Astrocyte (in vitro differentiated cells and primary cell): ENCODE measurements at regions not wholly inside any gene's neighbourhood (a gene's known extent, or its start where the extent isn't known, plus 50 kb on each side); places are given as distances from the start of the nearest gene placed in this dataset.

ENCODE experiments used
- DNase-seq: peaks from one replicate; pipeline ENCODE4 v3.0.0-alpha.2; 2010; ENCODE audit warnings: low read depth
- FAIRE-seq: peaks from 2 replicates; lab custom pipeline; 2011; peaks lifted over from hg19 to GRCh38; lab: Jason Lieb, UNC
- H2AFZ ChIP-seq: 2 replicates; pipeline ENCODE4 v1.6.0; 2012; ENCODE audit warnings: low read depth, low read length, inconsistent platforms
- H3K27ac ChIP-seq: 2 replicates; pipeline ENCODE4 v1.5.1; 2011; ENCODE audit warnings: low read depth, low read length, inconsistent platforms
- H3K27me3 ChIP-seq: 2 replicates; pipeline ENCODE4 v1.6.0; 2011; ENCODE audit warnings: low read length, inconsistent platforms; ENCODE audit not compliant: insufficient read depth
- H3K36me3 ChIP-seq: 2 replicates; pipeline ENCODE4 v1.5.1; 2011; ENCODE audit warnings: low read length, inconsistent platforms; ENCODE audit not compliant: insufficient read depth
- H3K4me1 ChIP-seq: 2 replicates; pipeline ENCODE4 v1.5.1; 2011; ENCODE audit warnings: low read length, inconsistent platforms; ENCODE audit not compliant: insufficient read depth
- H3K4me2 ChIP-seq: 2 replicates; pipeline ENCODE4 v1.6.0; 2012; ENCODE audit warnings: low read length, inconsistent platforms
- H3K4me3 ChIP-seq: 2 replicates; pipeline ENCODE4 v1.5.1; 2011; ENCODE audit warnings: low read depth, mild to moderate bottlenecking, low read length, inconsistent platforms; ENCODE audit not compliant: insufficient read depth
- H3K79me2 ChIP-seq: 2 replicates; pipeline ENCODE4 v1.6.0; 2012; ENCODE audit warnings: mild to moderate bottlenecking, low read length, inconsistent platforms; ENCODE audit not compliant: insufficient read depth
- H3K9ac ChIP-seq: 2 replicates; pipeline ENCODE4 v1.6.0; 2012; ENCODE audit warnings: mild to moderate bottlenecking, low read length, inconsistent platforms
- H3K9me3 ChIP-seq: 2 replicates; pipeline ENCODE4 v1.5.1; 2012; ENCODE audit warnings: low read depth, mild to moderate bottlenecking, low read length, inconsistent platforms; ENCODE audit not compliant: insufficient read depth
- H4K20me1 ChIP-seq: 2 replicates; pipeline ENCODE4 v1.6.0; 2012; ENCODE audit warnings: low read length, inconsistent platforms; ENCODE audit not compliant: insufficient read depth
- H3K27ac Mint-ChIP-seq: one replicate; pipeline ENCODE4 v1.8.0; 2021; ENCODE audit warnings: mild to moderate bottlenecking, mixed read lengths; ENCODE audit not compliant: unreplicated experiment
- H3K27me3 Mint-ChIP-seq: one replicate; pipeline ENCODE4 v1.8.0; 2021; ENCODE audit warnings: low read depth, mixed read lengths; ENCODE audit not compliant: unreplicated experiment
- H3K36me3 Mint-ChIP-seq: one replicate; pipeline ENCODE4 v1.8.0; 2021; ENCODE audit warnings: low read depth, mixed read lengths; ENCODE audit not compliant: unreplicated experiment
- H3K4me1 Mint-ChIP-seq: one replicate; pipeline ENCODE4 v1.8.0; 2021; ENCODE audit warnings: low read depth, mixed read lengths; ENCODE audit not compliant: unreplicated experiment
- H3K4me3 Mint-ChIP-seq: one replicate; pipeline ENCODE4 v1.8.0; 2021; ENCODE audit warnings: mild to moderate bottlenecking, moderate library complexity, mixed read lengths; ENCODE audit not compliant: unreplicated experiment
- H3K9me3 Mint-ChIP-seq: one replicate; pipeline ENCODE4 v1.8.0; 2021; ENCODE audit warnings: mild to moderate bottlenecking, mixed read lengths; ENCODE audit not compliant: unreplicated experiment
- EZH2 ChIP-seq: IDR thresholded peaks from 2 replicates; pipeline ENCODE4 v1.6.1; 2012; ENCODE audit warnings: mild to moderate bottlenecking, low read length, inconsistent platforms; ENCODE audit not compliant: insufficient read depth
- TF ChIP-seq, protein P1 (sequence below): IDR thresholded peaks from 2 replicates; pipeline ENCODE4 v1.5.1; 2011; ENCODE audit warnings: low read depth, mild to moderate bottlenecking, inconsistent platforms, low read length, moderate library complexity; ENCODE audit not compliant: insufficient read depth

DNA sequence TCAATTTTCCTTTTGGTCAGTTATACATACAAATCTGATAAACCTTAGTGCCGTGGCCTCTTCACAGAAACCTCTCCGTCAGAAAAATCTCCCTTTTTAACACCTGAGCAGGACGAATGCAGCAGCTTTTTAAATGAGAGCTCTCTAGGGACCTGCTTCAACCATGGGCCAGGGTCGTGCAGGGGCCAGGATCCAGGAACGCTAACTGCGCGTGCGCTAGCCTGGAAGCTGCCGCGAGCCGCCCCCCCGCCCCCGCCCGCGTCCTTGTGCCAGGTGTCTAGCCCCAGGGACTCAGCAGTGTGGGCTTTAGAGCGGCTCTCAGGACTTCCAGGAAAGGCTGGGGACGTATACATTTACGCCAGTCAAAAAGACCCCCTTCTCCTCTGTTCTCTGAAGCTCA lies 136.8 kb upstream of the FMN2 start:
- DNase-seq (no peak), FAIRE-seq (no peak)
- Histone ChIP-seq H4K20me1 (no peaks in the 10 kb centered on the region), H3K9me3 (no peaks in the 10 kb centered on the region), H2AFZ (no peak overlapping the region), H3K4me1 (no peaks in the 10 kb centered on the region), H3K9ac (no peak overlapping the region), H3K4me2 (no peak overlapping the region), H3K27me3 (no peaks in the 10 kb centered on the region), H3K79me2 (no peaks in the 10 kb centered on the region), H3K27ac (no peak overlapping the region), H3K4me3 (no peak overlapping the region), H3K36me3 (no peaks in the 10 kb centered on the region)
- Mint-ChIP-seq H3K36me3 (no peaks in the 10 kb centered on the region), H3K4me1 (no peaks in the 10 kb centered on the region), H3K9me3 (no peaks in the 10 kb centered on the region), H3K27me3 (peaks cover 3% of the 10 kb centered on the region), H3K27ac (no peak overlapping the region), H3K4me3 (no peak overlapping the region)
- TF ChIP-seq, protein P1, sequence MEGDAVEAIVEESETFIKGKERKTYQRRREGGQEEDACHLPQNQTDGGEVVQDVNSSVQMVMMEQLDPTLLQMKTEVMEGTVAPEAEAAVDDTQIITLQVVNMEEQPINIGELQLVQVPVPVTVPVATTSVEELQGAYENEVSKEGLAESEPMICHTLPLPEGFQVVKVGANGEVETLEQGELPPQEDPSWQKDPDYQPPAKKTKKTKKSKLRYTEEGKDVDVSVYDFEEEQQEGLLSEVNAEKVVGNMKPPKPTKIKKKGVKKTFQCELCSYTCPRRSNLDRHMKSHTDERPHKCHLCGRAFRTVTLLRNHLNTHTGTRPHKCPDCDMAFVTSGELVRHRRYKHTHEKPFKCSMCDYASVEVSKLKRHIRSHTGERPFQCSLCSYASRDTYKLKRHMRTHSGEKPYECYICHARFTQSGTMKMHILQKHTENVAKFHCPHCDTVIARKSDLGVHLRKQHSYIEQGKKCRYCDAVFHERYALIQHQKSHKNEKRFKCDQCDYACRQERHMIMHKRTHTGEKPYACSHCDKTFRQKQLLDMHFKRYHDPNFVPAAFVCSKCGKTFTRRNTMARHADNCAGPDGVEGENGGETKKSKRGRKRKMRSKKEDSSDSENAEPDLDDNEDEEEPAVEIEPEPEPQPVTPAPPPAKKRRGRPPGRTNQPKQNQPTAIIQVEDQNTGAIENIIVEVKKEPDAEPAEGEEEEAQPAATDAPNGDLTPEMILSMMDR, result no peak
- no peak for TF ChIP-seq EZH2

GRCh38 chr1:239955431-239955830 lies 136.3 kb upstream of the FMN2 start:
- Mint-ChIP-seq H3K36me3 (no peaks in the 10 kb centered on the region), H3K9me3 (peaks cover 2% of the 10 kb centered on the region), H3K4me3 (no peak overlapping the region), H3K27ac (no peak overlapping the region), H3K4me1 (no peaks in the 10 kb centered on the region), H3K27me3 (peaks cover 7% of the 10 kb centered on the region)
- no peaks in the 10 kb centered on the region for H3K4me1 ChIP-seq
- no peaks in the 10 kb centered on the region for H3K27me3 ChIP-seq
- H3K9ac ChIP-seq, result no peak overlapping the region
- H3K27ac ChIP-seq, result no peak overlapping the region
- TF ChIP-seq EZH2, result no peak
- TF ChIP-seq, protein P1, result no peak
- H3K9me3 ChIP-seq, result no peaks in the 10 kb centered on the region
- no peak for FAIRE-seq
- H2AFZ ChIP-seq, result no peak overlapping the region
- DNase-seq, result no peak
- no peaks in the 10 kb centered on the region for H4K20me1 ChIP-seq
- H3K4me2 ChIP-seq, result no peak overlapping the region
- no peak overlapping the region for H3K4me3 ChIP-seq
- H3K36me3 ChIP-seq, result no peaks in the 10 kb centered on the region
- H3K79me2 ChIP-seq, result no peaks in the 10 kb centered on the region

DNA sequence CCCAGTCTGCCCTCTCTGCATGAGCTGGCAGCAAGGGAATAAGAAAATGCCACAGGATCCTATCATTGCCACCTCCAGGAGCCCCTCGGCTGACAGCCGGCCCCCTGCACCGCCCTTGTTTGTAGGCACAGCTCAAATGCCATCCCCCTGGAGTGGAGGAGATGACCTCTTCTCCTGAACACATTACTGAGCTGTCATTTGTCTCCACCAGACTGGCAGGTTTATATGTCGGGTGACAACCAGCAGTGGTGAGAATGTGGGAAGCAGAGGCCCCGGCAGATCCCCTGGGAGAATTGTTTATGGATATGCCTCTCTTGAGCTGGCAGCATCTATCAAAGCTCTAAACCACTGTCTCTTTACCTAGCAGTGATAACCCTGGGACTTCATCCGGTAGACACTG lies 135.4 kb upstream of the FMN2 start:
- peaks cover 2% of the 10 kb centered on the region for H3K27me3 ChIP-seq
- peaks cover 9% of the 10 kb centered on the region for H3K27me3 Mint-ChIP-seq
- TF ChIP-seq, protein P1, result no peak
- TF ChIP-seq EZH2, result no peak
- H3K79me2 ChIP-seq, result no peaks in the 10 kb centered on the region
- H4K20me1 ChIP-seq, result no peaks in the 10 kb centered on the region
- H3K4me3 Mint-ChIP-seq, result no peak overlapping the region
- no peak overlapping the region for H3K4me3 ChIP-seq
- no peaks in the 10 kb centered on the region for H3K36me3 Mint-ChIP-seq
- H3K27ac ChIP-seq, result no peak overlapping the region
- H3K27ac Mint-ChIP-seq, result no peak overlapping the region
- H3K9me3 ChIP-seq, result no peaks in the 10 kb centered on the region
- no peaks in the 10 kb centered on the region for H3K36me3 ChIP-seq
- H3K9me3 Mint-ChIP-seq, result peaks cover 2% of the 10 kb centered on the region
- no peak overlapping the region for H3K9ac ChIP-seq
- no peak overlapping the region for H2AFZ ChIP-seq
- H3K4me1 ChIP-seq, result no peaks in the 10 kb centered on the region
- FAIRE-seq (no peak), DNase-seq (no peak)
- no peaks in the 10 kb centered on the region for H3K4me1 Mint-ChIP-seq
- no peak overlapping the region for H3K4me2 ChIP-seq
